NCI-H146 treated with DMSO at 0.1 percent for 48 hours (cell line): ENCODE measurements at regions not wholly inside any gene's neighbourhood (a gene's known extent, or its start where the extent isn't known, plus 50 kb on each side); places are given as distances from the start of the nearest gene placed in this dataset.
"Not testable (repeated sequence)": the region's sequence is repeated elsewhere in the genome, so short reads cannot be mapped to it uniquely, and the experiment has no call there.

Source experiments
- DNase-seq: peaks from one replicate; lab custom pipeline; 2025; ENCODE audit not compliant: unreplicated experiment; lab: John Stamatoyannopoulos, UW

DNA sequence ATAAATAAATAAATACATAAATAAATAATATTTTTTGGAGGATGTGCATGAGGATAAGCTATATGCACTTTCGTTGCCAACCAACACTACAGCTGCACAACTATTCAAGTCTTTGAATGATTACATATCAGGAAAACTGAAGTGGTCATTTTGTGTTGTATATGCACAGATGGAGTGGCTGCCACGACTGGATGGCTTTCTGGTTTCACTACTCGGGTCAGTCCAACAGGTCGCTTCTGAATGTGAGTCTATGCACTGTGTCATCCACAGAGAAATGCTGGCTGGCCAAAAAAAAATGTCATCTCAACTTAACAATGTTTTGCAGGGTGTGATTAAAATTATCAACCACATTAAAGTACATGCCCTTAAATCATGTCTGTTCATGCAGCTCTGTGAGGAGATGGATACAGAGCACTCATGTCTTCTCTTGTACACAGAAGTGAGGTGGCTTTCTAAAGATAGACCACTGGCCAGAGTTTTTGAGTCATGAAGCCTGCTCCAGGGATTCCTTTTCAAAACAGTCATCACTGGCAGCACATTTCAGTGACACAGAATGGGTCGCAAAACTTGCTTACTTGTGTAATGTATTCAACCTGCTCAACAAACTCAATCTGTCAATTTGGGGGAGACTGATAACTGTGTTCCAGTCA, 589.8 kb upstream of the CYLC2 start:
- no peak for DNase-seq

DNA sequence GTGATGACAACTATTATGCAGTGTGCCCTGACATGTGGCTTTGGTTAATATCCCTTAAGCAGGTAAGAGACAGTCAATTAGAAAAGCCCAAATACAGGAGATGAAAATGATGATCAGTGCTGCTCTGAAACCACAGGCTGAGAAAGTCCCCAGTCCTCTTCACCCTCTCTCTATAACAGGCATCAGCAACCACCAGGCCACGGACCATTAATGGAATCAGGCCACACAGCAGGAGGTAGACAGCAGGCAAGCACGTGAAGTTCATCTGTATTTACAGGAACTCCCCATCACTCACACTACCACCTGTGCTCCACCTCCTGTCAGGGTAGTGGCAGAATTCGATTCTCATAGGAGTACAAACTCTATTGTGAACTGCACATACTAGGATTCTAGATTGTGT, 591.6 kb upstream of the CYLC2 start:
- no peak for DNase-seq

DNA sequence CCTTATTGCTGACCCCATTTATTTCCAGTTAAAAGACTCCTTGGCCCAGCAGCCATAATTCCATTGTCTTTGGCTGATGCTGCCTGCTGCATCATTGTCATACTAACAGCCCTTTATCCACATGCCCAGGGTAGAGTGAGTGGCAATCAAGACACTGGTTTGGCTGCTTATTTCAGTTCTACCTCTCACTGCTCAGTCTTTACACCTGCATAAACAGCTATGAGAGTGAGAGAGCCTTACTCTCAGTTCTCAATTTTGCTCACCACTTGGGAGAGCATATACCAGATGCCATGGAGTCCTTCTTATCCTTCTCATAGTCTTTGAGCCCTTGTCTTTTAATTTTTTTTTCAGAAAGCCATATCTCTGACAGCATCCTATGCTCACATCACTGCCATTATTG, 596.9 kb upstream of the CYLC2 start:
- no peak for DNase-seq

DNA sequence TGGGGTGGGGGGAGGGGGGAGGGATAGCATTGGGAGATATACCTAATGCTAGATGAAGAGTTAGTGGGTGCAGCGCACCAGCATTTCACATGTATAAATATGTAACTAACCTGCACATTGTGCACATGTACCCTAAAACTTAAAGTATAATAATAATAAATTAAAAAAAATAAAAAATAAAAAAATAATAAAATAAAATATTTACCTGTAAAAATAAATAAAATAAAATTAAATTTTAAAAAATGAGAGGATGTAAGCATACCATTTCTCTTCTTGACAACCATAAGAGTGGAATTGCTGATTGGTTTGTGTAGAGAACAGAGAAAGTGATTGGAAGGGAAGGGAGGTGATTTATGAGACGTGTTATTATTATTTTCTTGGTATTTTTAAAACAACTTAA, 609.5 kb upstream of the CYLC2 start:
- DNase-seq: not testable (repeated sequence)

DNA sequence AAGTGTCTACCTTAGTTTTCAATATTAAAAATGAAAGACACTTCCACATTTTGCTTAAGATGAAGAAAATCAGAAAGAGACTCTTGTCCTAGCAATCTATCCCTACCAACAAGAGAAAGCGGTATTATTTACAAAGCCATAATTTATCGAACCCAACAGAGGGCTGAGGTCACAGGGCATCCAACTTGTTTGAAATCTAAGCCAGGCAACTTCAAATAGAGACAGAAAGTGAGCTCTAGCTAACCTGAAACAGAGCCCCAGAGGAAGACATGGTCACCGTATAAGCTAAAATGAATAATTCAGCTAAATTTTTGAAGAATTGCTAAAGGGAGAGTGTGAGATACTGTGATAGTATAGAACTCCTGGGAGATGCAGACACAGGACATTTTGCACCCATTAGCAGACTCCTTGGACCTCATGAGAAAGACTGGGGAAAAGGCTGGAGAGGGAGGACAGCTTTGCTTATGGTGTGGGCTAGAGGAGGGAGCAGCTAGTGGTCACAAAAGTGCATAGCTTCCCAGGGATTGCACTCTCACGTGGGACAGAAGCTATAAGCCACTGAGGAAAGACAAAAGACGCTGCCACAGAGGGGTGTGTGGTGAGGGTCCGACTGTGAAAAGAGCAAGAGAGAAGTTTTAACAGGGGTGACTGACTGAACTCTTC, 624.2 kb upstream of the GRIN3A start:
- no peak for DNase-seq

DNA sequence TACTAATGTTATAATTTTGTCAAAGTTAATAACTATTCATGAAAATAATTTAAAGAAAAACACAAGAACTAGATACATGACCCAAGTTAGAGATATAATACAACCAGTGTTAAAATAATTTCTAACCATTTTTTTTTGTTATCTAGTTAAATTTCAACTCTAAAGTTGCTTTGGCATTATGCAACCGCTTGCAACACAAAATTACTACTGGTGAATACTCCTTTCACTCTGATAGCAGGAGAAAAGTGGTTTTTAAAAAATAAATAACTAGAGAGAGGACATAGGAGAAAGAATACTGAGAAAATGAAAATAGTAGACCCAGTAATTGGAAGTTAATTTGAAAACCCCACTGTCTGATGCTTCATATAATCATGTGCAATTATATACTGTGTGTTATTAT, 622.4 kb upstream of the GRIN3A start:
- no peak for DNase-seq

DNA sequence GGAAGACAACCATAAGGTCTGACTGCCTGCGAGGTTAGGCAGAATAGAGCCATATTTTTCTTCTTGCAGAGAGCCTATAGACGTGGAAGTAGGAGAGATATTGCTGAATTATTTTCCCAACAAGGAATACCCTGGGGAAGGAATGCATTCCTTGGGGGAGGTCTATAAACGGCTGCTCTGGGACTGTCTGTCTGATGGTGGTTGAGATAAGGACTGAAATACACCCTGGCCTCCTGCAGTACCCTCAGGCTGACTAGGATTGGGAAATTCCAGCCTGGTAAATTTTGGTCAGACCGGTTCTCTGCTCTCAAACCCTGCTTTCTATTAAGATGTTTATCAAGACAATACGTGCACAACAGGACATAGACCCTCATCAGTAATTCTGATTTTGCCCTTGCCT, 617.5 kb upstream of the GRIN3A start:
- no peak for DNase-seq

DNA sequence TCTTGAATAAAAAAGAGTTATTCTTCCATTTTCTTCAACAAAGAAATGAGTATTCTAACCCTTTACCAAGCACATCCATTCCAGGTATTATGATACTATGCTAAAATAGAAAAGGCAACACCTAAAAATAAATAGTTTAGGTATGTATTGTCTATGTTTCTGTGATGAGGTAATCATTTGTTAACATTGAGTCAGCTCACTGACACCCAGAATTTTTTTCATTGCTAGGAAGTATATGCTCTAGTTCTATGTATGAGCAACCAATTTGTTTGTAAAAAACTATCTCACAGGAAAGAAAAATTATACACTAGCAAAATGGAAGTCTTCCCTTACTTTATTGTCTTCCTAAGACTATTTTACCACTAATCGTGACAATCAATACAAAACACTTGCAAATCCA, 615.6 kb upstream of the GRIN3A start:
- no peak for DNase-seq

DNA sequence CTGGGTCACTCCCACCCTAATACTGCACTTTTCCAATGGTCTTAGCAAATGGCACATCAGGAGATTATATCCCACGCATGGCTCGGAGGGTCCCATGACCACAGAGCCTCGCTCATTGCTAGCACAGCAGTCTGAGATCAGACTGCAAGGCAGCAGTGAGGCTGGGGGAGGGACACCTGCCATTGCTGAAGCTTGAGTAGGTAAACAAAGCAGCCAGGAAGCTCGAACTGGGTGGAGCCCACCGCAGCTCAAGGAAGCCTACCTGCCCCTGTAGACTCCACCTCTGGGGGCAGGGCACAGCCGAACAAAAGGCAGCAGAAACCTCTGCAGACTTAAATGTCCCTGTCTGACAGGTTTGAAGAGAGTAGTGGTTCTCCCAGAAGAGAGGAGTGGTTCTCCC, 599.0 kb upstream of the GRIN3A start:
- DNase-seq: not testable (repeated sequence)

DNA sequence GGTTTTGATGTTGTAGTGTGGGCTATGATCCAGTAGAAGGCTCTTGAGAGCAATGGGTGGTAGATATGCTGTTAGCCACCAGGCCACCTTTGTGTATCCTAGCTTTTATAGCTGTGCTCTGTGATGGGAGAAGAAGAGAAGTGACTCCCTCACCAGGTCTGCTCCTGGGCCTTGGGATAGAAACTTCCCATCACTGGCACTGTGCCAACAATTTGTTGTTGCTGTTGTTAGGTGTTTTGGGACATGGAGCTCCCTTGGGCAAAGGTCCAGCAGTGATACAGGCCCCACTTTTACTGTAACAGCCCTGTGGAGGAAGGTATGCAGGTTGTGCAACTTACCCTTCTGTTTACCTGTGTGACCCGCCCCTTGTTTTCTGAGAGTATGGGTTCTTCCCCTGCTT, 570.9 kb upstream of the GRIN3A start:
- DNase-seq: no peak

DNA sequence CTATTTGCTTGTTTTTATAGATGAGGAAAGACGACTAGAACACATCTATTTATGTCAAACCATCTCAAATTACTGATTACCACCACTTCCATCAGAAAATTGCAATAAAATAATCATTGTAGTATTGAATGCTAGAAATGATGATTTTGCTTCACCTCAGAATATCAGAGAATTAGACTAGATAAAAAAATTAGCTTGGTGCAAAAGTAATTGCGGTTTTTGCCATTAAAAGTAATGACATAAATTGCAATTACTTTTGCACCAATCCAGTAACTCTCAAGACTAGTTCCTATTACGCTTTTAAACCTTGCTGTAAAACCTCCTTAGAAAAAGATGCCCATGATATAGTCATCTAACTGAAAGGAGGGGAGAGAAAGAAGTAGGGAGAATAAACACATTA, 556.7 kb upstream of the GRIN3A start:
- no peak for DNase-seq

DNA sequence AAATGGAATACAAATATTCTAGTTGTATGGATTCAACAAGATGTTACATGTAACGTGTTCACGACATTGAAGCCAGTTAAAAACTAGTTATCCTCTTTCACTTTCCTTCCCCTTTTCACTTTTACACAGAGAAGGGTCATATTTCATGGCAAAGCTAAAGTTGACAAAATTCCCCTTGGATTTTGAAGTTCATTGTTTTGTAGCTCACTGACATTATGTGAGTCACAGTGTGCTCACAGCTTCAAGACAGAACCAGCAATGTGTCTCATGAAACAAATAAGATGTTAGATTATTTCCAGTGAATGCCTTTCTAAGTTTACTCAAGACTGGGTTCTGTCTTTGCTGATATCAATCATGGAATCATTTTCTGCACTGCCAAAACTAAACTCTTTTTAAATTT, 535.5 kb upstream of the GRIN3A start:
- DNase-seq: no peak

DNA sequence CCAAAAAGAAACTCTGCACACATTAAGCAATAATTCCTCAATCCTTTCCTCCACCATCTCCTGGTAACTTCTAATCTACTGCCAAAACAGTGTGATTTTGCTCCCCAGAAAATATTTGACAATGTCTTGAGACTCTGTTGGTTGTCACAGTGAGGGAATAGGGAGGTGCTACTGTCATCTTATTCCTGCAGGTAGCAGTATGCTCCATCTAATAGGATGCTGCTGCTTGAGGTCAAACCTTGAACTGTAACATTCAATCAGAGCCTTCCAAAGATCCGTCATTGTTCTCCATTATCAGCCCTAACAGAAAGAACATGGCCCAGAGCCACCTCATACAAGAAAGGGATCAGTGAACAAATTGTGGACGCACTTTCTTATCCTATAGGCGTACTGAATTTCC, 514.7 kb upstream of the GRIN3A start:
- no peak for DNase-seq

DNA sequence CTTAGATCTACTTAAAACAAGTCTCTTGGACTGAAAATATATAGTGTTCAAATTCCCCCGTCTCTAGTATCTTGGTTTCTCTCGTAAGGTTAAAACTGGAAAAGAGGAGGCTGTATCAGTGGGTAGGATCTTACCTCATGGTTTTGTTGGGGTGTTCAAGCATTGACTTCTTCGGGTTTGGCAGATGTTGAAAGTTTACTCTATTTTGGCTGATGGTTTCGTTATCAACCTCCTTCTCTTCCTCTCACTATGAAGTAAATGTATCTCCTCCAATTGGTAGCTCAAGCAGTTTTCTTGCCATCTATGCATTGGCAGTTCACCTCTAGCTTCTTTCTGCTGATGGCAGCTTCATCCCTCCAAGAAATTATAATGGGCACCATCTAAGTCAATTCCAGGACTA, 506.5 kb upstream of the GRIN3A start:
- DNase-seq: no peak

DNA sequence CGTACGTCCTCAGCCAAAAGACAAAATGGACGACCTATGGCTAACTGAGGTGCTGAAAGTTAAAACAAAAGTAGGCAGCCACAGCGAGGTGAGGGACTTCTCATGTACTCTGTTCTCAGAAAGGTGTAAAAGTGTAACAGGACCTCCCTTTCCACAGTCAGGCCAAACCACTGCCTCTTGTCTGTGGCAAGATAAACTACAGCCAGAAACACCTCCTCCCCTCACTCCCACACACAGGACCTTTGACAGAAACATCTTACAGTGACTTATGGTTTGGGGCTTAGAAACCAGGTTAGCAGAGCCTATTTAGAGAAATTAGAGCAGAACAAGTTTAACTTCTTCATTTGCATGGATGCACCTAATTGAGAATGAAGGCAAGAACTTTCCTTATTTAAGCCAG, 499.1 kb upstream of the GRIN3A start:
- no peak for DNase-seq

DNA sequence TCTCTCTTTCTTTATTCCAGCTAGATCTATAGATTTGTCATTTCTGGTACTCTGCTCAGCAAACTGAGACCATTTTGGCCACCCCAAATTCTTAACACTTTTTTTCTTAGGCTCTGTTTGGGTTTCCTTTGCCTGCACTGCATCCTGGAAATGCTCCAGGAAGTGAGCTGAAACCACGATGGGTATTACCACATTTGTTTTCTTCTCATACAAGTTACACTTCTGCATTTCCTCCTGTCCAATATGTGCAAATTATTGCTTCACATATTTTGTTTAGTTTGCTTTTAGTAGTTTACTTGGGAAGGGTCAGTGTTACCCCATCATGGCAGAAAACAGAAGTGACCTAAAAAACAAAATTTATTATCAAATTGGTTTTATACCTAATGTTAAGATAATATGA, 498.6 kb upstream of the GRIN3A start:
- no peak for DNase-seq

DNA sequence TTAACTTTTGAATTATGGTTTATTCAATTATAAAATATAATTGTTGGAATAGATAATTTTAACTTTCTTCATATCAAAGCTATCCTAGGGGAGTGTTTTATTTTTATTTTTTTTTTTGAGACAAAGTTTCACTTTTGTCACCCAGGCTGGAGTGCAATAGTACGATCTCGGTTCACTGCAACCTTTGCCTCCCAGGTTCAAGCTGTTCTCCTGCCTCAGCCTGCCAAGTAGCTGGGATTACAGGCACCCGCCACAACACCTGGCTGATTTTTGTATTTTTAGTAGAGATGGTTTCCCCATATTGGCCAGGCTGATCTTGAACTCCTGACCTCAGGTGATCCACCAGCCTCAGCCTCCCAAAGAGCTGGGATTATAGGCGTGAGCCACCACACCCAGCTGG, 489.0 kb upstream of the GRIN3A start:
- DNase-seq: not testable (repeated sequence)

DNA sequence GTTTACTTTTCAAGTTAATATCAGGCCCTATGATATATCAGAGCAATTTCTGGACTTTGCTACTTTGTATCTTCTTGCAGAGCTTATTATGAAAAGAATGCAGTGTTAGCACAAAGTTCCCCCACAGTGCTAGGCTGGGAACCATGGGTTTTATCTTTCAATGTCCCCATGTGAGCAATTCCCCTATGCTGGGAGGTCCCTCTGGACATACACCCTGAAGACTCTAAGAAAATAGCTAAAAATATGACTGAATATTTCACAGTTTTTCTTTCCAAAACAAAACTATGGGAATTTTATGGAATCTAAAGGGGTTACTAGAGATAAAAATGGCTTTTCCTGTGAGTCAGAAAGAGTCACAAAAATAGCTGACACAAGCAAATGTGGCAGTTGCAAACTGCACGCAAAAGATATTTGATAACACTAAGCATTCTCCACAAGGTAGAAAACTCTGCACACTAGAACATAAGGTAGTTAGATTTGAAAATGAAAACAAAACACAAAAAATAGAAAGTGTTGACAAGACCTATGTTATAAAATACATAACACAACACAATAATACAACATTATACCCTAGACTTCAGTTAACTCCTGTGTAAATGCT, 487.5 kb upstream of the GRIN3A start:
- no peak for DNase-seq

DNA sequence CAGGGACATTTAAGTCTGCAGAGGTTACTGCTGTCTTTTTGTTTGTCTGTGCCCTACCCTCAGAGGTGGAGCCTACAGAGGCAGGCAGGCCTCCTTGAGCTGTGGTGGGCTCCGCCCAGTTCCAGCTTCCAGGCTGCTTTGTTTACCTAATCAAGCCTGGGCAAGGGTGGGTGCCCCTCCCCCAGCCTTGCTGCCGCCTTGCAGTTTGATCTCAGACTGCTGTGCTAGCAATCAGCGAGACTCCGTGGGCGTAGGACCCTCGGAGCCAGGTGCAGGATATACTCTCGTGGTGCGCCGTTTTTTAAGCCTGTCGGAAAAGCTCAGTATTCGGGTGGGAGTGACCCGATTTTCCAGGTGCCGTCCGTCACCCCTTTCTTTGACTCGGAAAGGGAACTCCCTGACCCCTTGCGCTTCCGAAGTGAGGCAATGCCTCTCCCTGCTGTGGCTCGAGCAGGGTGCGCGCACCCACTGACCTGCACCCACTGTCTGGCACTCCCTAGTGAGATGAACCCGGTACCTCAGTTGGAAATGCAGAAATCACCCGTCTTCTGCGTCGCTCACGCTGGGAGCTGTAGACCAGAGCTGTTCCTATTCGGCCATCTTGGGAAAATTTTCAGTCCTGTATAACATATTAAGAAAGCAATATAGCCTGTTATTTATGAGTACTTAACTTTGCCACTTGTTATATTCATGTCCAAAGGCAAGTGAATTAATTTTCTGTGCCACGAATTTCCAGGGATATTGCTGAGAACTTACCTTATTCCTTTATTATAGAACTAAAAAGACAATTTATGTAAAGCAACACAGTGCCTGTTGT, 485.1 kb upstream of the GRIN3A start:
- DNase-seq: not testable (repeated sequence)

DNA sequence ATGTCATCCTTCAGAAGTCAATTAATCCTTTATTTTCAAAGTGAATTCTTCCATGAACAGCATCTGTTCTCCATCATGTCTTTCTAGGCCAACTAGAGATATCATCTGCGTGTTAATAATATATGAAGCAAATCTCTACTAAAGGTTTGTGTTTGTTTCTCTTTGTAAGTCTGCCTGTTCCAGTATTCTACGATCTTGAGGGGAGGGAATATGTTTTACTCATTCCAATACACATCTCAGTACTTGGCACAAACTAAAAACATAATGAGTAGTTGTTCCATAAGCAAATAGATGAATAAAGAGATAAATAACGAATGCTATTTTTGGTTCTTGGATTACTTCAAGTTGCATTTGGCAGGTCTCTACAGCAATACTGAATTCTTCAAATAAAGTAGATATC, 470.7 kb upstream of the GRIN3A start:
- no peak for DNase-seq

DNA sequence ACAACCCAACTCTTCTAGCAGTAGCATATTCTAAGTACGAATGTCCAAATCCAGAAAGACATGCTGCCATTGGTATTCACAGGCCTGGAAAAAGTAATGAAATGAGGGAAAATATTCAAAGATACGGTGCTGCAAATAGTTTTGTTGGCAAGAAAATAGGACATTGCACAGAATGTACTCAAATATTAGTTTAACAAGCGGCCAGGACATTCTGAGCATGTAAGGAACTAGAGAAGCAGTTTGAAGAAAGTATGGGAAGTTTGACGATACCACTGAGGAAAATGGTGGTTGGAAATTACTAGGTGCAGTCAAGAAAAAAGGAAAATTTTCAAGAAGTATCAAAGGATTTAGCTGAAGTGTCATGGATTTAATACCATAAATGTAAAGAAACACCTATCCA, 468.0 kb upstream of the GRIN3A start:
- DNase-seq: no peak

DNA sequence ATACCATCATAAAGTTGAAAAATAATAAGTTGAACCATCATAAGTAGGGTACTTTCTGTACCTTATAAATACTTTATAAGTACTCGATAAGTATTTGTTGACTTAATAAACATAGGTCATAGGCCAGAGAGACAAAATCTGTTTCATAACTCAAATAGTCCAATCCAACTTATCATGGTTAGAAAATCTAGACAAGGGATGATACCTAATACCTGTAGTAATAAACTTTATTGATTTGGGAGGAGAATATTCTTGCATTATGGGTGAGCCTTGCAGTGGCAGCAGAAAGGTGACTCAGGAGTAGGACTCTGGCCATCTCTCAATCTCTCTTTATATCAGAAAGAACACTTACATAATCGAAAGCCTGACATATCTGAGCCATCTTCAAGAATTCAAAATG, 466.8 kb upstream of the GRIN3A start:
- DNase-seq: no peak
